SU-DHL-6 (cell line): ENCODE measurements at regions not wholly inside any gene's neighbourhood (a gene's known extent, or its start where the extent isn't known, plus 50 kb on each side); places are given as distances from the start of the nearest gene placed in this dataset.

Source experiments
- EZH2phosphoT487 ChIP-seq: fragments of 200-600 bp; sonication (generic), shearing (Covaris generic); conservative IDR thresholded peaks from 2 replicates; pipeline ENCODE4 v1.6.1; 2018; ENCODE audit warnings: mild to moderate bottlenecking, antibody characterized with exemption, low read length, moderate library complexity, mixed read lengths
- TF ChIP-seq, protein P1 (sequence below): fragments of 200-600 bp; sonication (generic); IDR thresholded peaks from one replicate; pipeline ENCODE4 v1.5.1; 2017; ENCODE audit warnings: antibody characterized with exemption, mild to moderate bottlenecking, low read length, moderate library complexity; ENCODE audit not compliant: insufficient read depth, poor library complexity, severe bottlenecking

DNA sequence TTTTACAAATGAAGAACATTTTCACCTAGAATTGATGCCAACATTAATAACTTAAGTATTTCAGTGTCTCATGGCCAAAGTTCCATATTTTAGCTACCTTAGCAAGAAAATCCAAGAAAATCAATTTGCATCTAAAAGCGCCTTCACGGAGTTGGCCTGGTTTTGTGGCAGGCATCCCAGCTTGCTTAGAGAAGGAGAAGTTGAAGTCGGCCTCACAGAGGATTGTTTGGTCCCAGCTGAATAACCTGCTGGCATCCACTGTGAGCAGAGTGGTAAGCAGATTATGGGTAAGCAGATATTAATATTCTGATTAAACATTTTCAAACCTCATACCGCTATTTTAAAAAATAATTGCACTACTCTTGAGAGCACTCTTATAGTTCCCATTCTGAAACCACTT, 62.3 kb upstream of the STARD13 start:
- TF ChIP-seq, protein P1, sequence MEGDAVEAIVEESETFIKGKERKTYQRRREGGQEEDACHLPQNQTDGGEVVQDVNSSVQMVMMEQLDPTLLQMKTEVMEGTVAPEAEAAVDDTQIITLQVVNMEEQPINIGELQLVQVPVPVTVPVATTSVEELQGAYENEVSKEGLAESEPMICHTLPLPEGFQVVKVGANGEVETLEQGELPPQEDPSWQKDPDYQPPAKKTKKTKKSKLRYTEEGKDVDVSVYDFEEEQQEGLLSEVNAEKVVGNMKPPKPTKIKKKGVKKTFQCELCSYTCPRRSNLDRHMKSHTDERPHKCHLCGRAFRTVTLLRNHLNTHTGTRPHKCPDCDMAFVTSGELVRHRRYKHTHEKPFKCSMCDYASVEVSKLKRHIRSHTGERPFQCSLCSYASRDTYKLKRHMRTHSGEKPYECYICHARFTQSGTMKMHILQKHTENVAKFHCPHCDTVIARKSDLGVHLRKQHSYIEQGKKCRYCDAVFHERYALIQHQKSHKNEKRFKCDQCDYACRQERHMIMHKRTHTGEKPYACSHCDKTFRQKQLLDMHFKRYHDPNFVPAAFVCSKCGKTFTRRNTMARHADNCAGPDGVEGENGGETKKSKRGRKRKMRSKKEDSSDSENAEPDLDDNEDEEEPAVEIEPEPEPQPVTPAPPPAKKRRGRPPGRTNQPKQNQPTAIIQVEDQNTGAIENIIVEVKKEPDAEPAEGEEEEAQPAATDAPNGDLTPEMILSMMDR = no peak
- no peak for TF ChIP-seq EZH2phosphoT487
